Activated T-cell treated with anti-CD3 and anti-CD28 coated beads for 48 hours (primary cell): ENCODE measurements at regions not wholly inside any gene's neighbourhood (a gene's known extent, or its start where the extent isn't known, plus 50 kb on each side); places are given as distances from the start of the nearest gene placed in this dataset.
A peak's percentile ranks its signal among the peaks of the same experiment; 100 is the strongest.
"Not testable (repeated sequence)": the region's sequence is repeated elsewhere in the genome, so short reads cannot be mapped to it uniquely, and the experiment has no call there.

ENCODE experiments used
- DNase-seq: peaks from one replicate; pipeline ENCODE4 v3.0.0-alpha.2; 2020; ENCODE audit warnings: low read depth

- DNase-seq: no peak
These were observed 84.7 kb downstream of the URB2 start for GRCh38 chr1:229710746-229711145.

- no peak for DNase-seq
These were observed 88.3 kb downstream of the URB2 start for GRCh38 chr1:229714306-229714705.

GRCh38 chr1:229714964-229715603, 89.0 kb downstream of the URB2 start:
- DNase-seq: peak; percentile 23

- DNase-seq: no peak
These were observed 90.0 kb downstream of the URB2 start for GRCh38 chr1:229716069-229716468.

- no peak for DNase-seq
These were observed 90.7 kb downstream of the URB2 start for GRCh38 chr1:229716704-229717103.

- no peak for DNase-seq
These were observed 91.9 kb downstream of the URB2 start for GRCh38 chr1:229717786-229718576.

- DNase-seq: no peak
These were observed 100.0 kb downstream of the URB2 start for GRCh38 chr1:229726061-229726460.

GRCh38 chr1:229729916-229730315, 103.9 kb downstream of the URB2 start:
- no peak for DNase-seq

GRCh38 chr1:229730573-229730972, 104.5 kb downstream of the URB2 start:
- no peak for DNase-seq

- no peak for DNase-seq
These were observed 106.0 kb downstream of the URB2 start for GRCh38 chr1:229732061-229732460.

GRCh38 chr1:229736376-229736775, 110.3 kb downstream of the URB2 start:
- no peak for DNase-seq

GRCh38 chr1:229742614-229743013, 116.6 kb downstream of the URB2 start:
- DNase-seq: not testable (repeated sequence)

GRCh38 chr1:229749992-229750391, 123.9 kb downstream of the URB2 start:
- no peak for DNase-seq

- DNase-seq: no peak
These were observed 125.6 kb downstream of the URB2 start for GRCh38 chr1:229751610-229752009.

- no peak for DNase-seq
These were observed 126.6 kb downstream of the URB2 start for GRCh38 chr1:229752679-229753078.

- no peak for DNase-seq
These were observed 127.9 kb downstream of the URB2 start for GRCh38 chr1:229753764-229754551.

GRCh38 chr1:229756666-229757065, 130.6 kb downstream of the URB2 start:
- no peak for DNase-seq

GRCh38 chr1:229757226-229757625, 131.2 kb downstream of the URB2 start:
- DNase-seq: no peak

- no peak for DNase-seq
These were observed 132.3 kb downstream of the URB2 start for GRCh38 chr1:229758101-229759036.

- DNase-seq: no peak
These were observed 133.0 kb downstream of the URB2 start for GRCh38 chr1:229759037-229759435.

- DNase-seq: no peak
These were observed 133.5 kb downstream of the URB2 start for GRCh38 chr1:229759586-229759985.
